ENCODE measurements at regions not wholly inside any gene's neighbourhood (a gene's known extent, or its start where the extent isn't known, plus 50 kb on each side); places are given as distances from the start of the nearest gene placed in this dataset.
A peak's percentile ranks its signal among the peaks of the same experiment; 100 is the strongest.

DNA sequence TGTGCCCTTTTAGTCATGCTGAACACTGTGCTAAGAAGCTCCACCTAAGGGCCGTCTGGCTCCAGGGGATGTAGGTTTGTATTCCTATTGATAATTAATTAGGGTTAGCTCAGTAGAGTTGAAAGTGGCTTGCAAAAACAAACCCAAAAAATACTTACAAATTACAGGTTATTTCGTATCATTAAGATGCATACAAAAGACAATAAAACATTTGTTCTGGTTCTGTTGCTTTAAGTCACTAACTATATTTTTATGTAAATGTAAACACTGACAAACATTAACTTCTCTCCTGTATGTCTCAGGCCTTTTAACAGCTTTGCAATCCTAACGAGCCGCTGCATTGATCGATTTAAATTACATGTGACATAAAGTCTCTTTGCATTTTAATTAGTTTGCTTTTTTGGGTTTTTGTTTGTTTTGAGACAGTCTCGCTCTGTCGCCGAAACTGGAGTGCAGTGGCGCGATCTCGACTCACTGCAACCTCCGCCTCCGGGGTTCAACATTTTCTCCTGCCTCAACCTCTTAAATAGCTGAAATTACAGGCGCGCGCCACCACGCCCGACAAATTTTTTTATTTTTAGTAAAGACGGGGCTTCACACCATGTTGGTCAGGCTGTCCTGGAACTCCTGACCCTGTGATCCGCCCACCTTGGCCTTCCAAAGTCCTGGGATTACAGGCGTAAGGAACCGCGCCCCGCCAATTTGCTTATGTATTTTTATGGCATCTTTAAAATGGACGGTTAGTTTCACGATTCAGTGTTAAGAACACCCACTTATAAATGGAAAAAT, 110.9 kb downstream of the HFE start:
- peak overlapping the region; percentile 80 to 85 for H3K4me3 ChIP-seq (ENCODE audit: low read depth in 2 of 2, low read length in 2 of 2)
- BruUV-seq (replicated peaks), result no TSS peak
- no peaks in the 10 kb centered on the region; the same call in none of the 2 replicates for H3K36me3 ChIP-seq (ENCODE audit: control insufficient read depth, insufficient read depth, low read length)
- no peaks in the 10 kb centered on the region for H3K27me3 ChIP-seq (ENCODE audit: control insufficient read depth, insufficient read depth, low read length)
- in situ Hi-C loops (cut with HindIII; ENCODE audit: low pct_unique_long_range_greater_than_20kb, low sequenced_read_pairs) (no loop called here), intact Hi-C loops (cut with micrococcal nuclease; ENCODE audit: unreplicated experiment) (loop anchor here (5.0 kb wide), 1 partner anchor 41 kb away; a partner anchor contains a TSS)
- TF ChIP-seq, protein P1, sequence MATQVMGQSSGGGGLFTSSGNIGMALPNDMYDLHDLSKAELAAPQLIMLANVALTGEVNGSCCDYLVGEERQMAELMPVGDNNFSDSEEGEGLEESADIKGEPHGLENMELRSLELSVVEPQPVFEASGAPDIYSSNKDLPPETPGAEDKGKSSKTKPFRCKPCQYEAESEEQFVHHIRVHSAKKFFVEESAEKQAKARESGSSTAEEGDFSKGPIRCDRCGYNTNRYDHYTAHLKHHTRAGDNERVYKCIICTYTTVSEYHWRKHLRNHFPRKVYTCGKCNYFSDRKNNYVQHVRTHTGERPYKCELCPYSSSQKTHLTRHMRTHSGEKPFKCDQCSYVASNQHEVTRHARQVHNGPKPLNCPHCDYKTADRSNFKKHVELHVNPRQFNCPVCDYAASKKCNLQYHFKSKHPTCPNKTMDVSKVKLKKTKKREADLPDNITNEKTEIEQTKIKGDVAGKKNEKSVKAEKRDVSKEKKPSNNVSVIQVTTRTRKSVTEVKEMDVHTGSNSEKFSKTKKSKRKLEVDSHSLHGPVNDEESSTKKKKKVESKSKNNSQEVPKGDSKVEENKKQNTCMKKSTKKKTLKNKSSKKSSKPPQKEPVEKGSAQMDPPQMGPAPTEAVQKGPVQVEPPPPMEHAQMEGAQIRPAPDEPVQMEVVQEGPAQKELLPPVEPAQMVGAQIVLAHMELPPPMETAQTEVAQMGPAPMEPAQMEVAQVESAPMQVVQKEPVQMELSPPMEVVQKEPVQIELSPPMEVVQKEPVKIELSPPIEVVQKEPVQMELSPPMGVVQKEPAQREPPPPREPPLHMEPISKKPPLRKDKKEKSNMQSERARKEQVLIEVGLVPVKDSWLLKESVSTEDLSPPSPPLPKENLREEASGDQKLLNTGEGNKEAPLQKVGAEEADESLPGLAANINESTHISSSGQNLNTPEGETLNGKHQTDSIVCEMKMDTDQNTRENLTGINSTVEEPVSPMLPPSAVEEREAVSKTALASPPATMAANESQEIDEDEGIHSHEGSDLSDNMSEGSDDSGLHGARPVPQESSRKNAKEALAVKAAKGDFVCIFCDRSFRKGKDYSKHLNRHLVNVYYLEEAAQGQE (IDR thresholded peaks at IDR 0.05; ENCODE audit: insufficient read depth in 1 of 2, low read depth in 2 of 2, low read length in 1 of 2), result no peak
- TF ChIP-seq TCF7L2 (IDR thresholded peaks at IDR 0.05; ENCODE audit: low read depth, low read length), result no peak
- peak; percentile 56; the same call in 1 of the 2 replicates for TF ChIP-seq POLR2AphosphoS5 (IDR thresholded peaks at IDR 0.05; ENCODE audit: low read depth, low read length)
- TF ChIP-seq, protein P2, sequence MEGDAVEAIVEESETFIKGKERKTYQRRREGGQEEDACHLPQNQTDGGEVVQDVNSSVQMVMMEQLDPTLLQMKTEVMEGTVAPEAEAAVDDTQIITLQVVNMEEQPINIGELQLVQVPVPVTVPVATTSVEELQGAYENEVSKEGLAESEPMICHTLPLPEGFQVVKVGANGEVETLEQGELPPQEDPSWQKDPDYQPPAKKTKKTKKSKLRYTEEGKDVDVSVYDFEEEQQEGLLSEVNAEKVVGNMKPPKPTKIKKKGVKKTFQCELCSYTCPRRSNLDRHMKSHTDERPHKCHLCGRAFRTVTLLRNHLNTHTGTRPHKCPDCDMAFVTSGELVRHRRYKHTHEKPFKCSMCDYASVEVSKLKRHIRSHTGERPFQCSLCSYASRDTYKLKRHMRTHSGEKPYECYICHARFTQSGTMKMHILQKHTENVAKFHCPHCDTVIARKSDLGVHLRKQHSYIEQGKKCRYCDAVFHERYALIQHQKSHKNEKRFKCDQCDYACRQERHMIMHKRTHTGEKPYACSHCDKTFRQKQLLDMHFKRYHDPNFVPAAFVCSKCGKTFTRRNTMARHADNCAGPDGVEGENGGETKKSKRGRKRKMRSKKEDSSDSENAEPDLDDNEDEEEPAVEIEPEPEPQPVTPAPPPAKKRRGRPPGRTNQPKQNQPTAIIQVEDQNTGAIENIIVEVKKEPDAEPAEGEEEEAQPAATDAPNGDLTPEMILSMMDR (IDR thresholded peaks at IDR 0.05), result no peak
- TF ChIP-seq SIN3A (IDR thresholded peaks at IDR 0.05; ENCODE audit: borderline replicate concordance, insufficient read depth, low read depth, low read length), result 0 out of 2 replicates have a peak, but pooled peaks have one; percentile 2
- peak overlapping the region; percentile 97 for H3K27ac ChIP-seq (ENCODE audit: low read length)
- CTCF ChIA-PET, result no interaction called here
- DNase-seq (ENCODE audit: low read depth, low spot score), result no peak
- no peaks in the 10 kb centered on the region for H3K9me3 ChIP-seq (ENCODE audit: control insufficient read depth, insufficient read depth, low read depth, low read length)
- peaks cover 35% of the 10 kb centered on the region for H3K4me1 ChIP-seq (ENCODE audit: control insufficient read depth, insufficient read depth, low read length)
- POLR2A ChIA-PET, result interaction anchor here (0.6 to 5.4 kb wide), 8 partner anchors 10 to 151 kb away, joined by 3 to 42 read pairs (median 12); a partner anchor contains a TSS
- no peak for ATAC-seq

DNA sequence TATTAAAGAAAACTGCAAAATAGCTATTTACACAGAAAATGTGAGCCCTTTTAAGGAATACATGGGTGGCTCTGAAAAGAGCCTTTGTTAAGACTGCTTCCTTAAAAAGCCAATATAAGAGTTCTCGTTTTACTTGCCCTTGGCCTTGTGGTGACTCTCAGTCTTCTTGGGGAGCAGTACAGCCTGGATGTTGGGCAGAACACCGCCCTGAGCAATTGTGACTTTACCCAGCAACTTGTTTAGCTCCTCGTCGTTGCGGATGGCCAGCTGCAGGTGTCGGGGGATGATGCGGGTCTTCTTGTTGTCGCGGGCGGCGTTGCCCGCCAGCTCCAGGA, 111.5 kb downstream of the HFE start:
- Histone ChIP-seq H3K9me3 (ENCODE audit: control insufficient read depth, insufficient read depth, low read depth, low read length) (no peaks in the 10 kb centered on the region), H3K4me3 (ENCODE audit: low read depth in 2 of 2, low read length in 2 of 2) (peak overlapping the region; percentile 80 to 85), H3K27ac (ENCODE audit: low read length) (peak overlapping the region; percentile 97), H3K4me1 (ENCODE audit: control insufficient read depth, insufficient read depth, low read length) (peaks cover 34% of the 10 kb centered on the region), H3K36me3 (ENCODE audit: control insufficient read depth, insufficient read depth, low read length) (no peaks in the 10 kb centered on the region; the same call in none of the 2 replicates), H3K27me3 (ENCODE audit: control insufficient read depth, insufficient read depth, low read length) (no peaks in the 10 kb centered on the region)
- ATAC-seq (peak; percentile 8), DNase-seq (ENCODE audit: low read depth, low spot score) (no peak)
- ChIA-PET CTCF (no interaction called here), POLR2A (interaction anchor here (0.6 to 5.4 kb wide), 7 partner anchors 9 to 1611 kb away, joined by 3 to 42 read pairs (median 9); a partner anchor contains a TSS)
- TF ChIP-seq SIN3A (IDR thresholded peaks at IDR 0.05; ENCODE audit: borderline replicate concordance, insufficient read depth, low read depth, low read length), result no peak
- TF ChIP-seq TCF7L2 (IDR thresholded peaks at IDR 0.05; ENCODE audit: low read depth, low read length), result no peak
- TF ChIP-seq, protein P1 (IDR thresholded peaks at IDR 0.05; ENCODE audit: insufficient read depth in 1 of 2, low read depth in 2 of 2, low read length in 1 of 2), result no peak
- no peak for TF ChIP-seq POLR2AphosphoS5 (IDR thresholded peaks at IDR 0.05; ENCODE audit: low read depth, low read length)
- TF ChIP-seq, protein P2 (IDR thresholded peaks at IDR 0.05), result no peak
- BruUV-seq (replicated peaks), result TSS peak; percentile 93
- intact Hi-C loops (cut with micrococcal nuclease; ENCODE audit: unreplicated experiment), result loop anchor here (5.0 kb wide), 1 partner anchor 41 kb away; a partner anchor contains a TSS
- in situ Hi-C loops (cut with HindIII; ENCODE audit: low pct_unique_long_range_greater_than_20kb, low sequenced_read_pairs), result no loop called here
